ENCODE measurements at regions not wholly inside any gene's neighbourhood (a gene's known extent, or its start where the extent isn't known, plus 50 kb on each side); places are given as distances from the start of the nearest gene placed in this dataset.

DNA sequence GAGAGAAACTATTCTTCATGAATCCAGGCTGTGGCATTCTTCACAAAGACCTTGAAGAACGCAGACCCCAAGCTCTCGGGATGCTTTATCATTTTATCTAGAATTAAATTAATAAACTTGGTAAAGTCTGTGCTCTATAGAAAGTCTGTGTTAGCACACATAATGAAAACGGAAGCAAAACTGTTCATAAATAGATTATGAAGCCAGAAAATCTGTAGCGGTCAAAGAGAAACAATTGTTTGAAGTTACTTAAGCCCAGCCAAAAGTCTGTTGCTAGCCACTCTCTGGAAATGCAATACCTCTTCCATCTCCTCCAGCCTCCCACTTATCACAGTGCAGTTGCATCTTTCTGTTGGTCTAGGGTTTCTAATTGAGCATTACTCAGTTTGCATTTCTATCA lies 375.9 kb downstream of the KIF4B start:
- no peak overlapping the region for H3K4me3 ChIP-seq (ENCODE audit: low read depth, low read length)
- TF ChIP-seq, protein P1, sequence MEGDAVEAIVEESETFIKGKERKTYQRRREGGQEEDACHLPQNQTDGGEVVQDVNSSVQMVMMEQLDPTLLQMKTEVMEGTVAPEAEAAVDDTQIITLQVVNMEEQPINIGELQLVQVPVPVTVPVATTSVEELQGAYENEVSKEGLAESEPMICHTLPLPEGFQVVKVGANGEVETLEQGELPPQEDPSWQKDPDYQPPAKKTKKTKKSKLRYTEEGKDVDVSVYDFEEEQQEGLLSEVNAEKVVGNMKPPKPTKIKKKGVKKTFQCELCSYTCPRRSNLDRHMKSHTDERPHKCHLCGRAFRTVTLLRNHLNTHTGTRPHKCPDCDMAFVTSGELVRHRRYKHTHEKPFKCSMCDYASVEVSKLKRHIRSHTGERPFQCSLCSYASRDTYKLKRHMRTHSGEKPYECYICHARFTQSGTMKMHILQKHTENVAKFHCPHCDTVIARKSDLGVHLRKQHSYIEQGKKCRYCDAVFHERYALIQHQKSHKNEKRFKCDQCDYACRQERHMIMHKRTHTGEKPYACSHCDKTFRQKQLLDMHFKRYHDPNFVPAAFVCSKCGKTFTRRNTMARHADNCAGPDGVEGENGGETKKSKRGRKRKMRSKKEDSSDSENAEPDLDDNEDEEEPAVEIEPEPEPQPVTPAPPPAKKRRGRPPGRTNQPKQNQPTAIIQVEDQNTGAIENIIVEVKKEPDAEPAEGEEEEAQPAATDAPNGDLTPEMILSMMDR (IDR thresholded peaks at IDR 0.05; ENCODE audit: control insufficient read depth, extremely low read depth, insufficient read depth): no peak
- no peak for DNase-seq (ENCODE audit: low read depth)

DNA sequence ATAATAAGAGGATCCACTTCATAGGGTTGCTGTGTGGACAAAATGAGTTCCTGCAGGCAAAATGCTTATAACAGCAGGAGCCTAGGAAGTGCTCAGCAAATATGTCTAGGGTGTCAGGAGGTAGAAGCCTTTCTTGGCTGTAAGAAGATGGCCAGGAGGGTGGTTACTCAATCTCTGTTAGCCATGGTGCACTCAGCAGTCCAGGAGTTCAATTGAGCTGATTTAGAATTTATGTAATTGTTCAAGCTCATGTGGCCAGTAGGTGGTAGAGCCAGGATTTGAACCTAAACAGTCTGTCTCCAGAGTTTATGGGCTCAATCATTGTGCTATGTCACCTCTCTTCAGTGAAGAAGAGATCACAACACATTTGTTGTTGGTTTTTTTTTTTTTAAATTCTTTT lies 381.2 kb downstream of the KIF4B start:
- DNase-seq (ENCODE audit: low read depth): no peak
- no peak overlapping the region for H3K4me3 ChIP-seq (ENCODE audit: low read depth, low read length)
- TF ChIP-seq, protein P1 (IDR thresholded peaks at IDR 0.05; ENCODE audit: control insufficient read depth, extremely low read depth, insufficient read depth): no peak

DNA sequence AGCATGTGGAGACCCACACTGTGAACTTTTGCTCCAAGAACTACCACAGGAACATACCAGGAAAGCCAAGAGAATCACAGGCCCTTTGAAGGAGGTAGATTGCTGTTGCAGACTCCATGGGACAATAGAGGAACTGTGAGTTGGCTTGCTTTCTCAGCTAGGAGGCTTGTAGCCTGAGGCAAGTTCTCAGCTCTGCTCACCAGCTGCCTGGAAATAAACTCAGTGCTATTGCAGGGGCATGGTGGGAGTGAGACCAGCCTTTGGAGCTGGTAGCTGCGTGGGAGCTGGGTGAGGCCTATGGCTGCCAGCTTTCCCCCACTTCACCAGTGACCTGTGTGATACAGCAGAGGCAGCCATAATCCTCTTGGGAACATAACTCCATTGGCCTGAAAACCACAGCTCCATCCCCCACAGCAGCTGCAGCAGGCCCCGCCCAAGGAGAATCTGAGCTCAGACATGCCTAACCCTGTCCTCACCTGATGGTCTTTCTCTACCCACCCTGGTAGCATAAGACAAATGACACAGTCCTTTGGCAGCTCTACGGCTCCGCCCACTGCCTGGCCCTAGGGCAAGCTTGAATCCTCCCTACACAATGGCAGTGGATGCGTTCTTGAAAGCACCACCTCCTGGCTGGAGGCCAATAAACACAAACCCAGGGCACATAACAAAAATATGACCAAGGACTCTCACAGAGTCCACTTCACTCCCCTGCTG lies 389.5 kb downstream of the KIF4B start:
- DNase-seq (ENCODE audit: low read depth): no peak
- no peak overlapping the region for H3K4me3 ChIP-seq (ENCODE audit: low read depth, low read length)
- TF ChIP-seq, protein P1 (IDR thresholded peaks at IDR 0.05; ENCODE audit: control insufficient read depth, extremely low read depth, insufficient read depth): no peak

DNA sequence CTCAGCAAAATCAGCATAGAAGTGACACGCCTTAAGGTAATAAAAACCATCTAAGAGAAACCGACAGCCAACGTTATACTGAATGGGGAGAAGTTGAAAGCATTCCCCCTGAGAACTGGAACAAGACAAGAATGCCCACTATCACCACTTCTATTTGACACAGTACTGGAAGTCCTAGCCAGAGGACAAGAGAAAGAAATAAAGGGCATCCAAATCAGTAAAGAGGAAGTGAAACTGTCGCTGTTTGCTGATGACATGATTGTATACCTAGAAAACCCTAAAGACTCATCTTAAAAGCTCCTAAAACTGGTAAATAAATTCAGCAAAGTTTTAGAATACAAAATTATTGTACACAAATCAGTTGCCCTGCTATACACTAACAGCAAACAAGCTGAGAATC lies 393.3 kb downstream of the KIF4B start:
- no peak for DNase-seq (ENCODE audit: low read depth)
- H3K4me3 ChIP-seq (ENCODE audit: low read depth, low read length): no peak overlapping the region
- TF ChIP-seq, protein P1 (IDR thresholded peaks at IDR 0.05; ENCODE audit: control insufficient read depth, extremely low read depth, insufficient read depth): no peak

DNA sequence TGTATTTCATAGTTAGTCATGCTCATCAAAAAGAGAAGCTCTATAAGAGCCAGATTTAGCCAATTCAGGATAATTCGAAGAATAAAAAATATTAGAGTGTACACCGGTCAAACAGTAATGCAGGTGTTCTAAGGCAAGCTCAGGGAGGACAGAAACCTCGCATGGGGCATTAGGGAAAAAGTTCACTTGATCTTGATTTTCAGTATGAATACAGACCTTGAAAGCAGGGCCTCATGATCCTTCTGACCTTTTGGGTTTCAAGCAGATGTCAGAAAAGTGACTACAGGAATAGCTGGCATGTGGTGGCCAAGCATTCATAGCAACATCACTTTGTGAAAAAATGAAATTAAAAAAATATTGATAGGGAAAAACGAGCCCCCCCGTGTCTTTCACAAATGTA lies 394.9 kb downstream of the KIF4B start:
- TF ChIP-seq, protein P1 (IDR thresholded peaks at IDR 0.05; ENCODE audit: control insufficient read depth, extremely low read depth, insufficient read depth): no peak
- H3K4me3 ChIP-seq (ENCODE audit: low read depth, low read length): no peak overlapping the region

DNA sequence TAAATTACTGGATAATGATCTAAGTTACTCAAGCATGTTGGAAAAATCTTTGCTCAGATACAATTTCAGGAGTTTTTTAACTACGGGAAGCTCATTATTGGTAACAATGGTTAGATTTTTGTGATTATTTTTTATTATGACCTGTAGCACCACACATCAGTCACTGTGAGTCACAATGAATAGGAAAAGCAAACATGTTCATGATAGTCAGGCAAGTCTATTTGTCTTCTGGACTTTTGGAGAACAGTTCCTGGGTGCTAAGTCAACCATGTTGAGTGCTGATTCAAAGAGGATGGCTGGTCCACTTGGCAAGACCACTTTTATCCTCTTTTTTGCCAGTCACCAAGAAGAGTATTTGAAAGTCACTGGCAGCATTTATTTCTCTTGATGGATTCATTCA lies 403.2 kb downstream of the KIF4B start:
- no peak for DNase-seq (ENCODE audit: low read depth)
- TF ChIP-seq, protein P1 (IDR thresholded peaks at IDR 0.05; ENCODE audit: control insufficient read depth, extremely low read depth, insufficient read depth): no peak
- H3K4me3 ChIP-seq (ENCODE audit: low read depth, low read length): no peak overlapping the region

More for the DNA sequence above, 394.9 kb downstream of the KIF4B start:
- no peak for DNase-seq (ENCODE audit: low read depth)

Measured in LNCaP clone FGC (cell line).